Chondrocyte (in vitro differentiated cells): ENCODE measurements at regions not wholly inside any gene's neighbourhood (a gene's known extent, or its start where the extent isn't known, plus 50 kb on each side); places are given as distances from the start of the nearest gene placed in this dataset.

Experiments
- DNase-seq: peaks from one replicate; pipeline ENCODE4 v3.0.0; 2021; ENCODE audit warnings: mixed read lengths, low spot score
- H3K27ac Mint-ChIP-seq: one replicate; pipeline ENCODE4 v1.8.0; 2021; ENCODE audit warnings: mild to moderate bottlenecking, moderate library complexity, mixed read lengths; ENCODE audit not compliant: unreplicated experiment
- H3K27me3 Mint-ChIP-seq: 2 replicates; pipeline ENCODE4 v1.8.0; 2021; ENCODE audit warnings: low read depth, mixed read lengths
- H3K36me3 Mint-ChIP-seq: 2 replicates; pipeline ENCODE4 v1.8.0; 2021; ENCODE audit warnings: low read depth, mixed read lengths
- H3K4me1 Mint-ChIP-seq: 2 replicates; pipeline ENCODE4 v1.8.0; 2021; ENCODE audit warnings: low read depth, mild to moderate bottlenecking, mixed read lengths
- H3K4me3 Mint-ChIP-seq: one replicate; pipeline ENCODE4 v1.8.0; 2021; ENCODE audit warnings: mild to moderate bottlenecking, moderate library complexity, mixed read lengths; ENCODE audit not compliant: unreplicated experiment
- H3K9me3 Mint-ChIP-seq: 2 replicates; pipeline ENCODE4 v1.8.0; 2021; ENCODE audit warnings: low read depth, mixed read lengths
- CTCF ChIP-seq: fragments of 200-600 bp; sonication (generic); IDR thresholded peaks from 2 replicates; pipeline ENCODE4 v1.5.0; 2021; ENCODE audit warnings: antibody characterized with exemption, mild to moderate bottlenecking, moderate library complexity

GRCh38 chr7:149569726-149570422 is 72.3 kb upstream of the ZNF746 start:
- peak overlapping the region; percentile 90 for H3K27ac Mint-ChIP-seq
- no peak for DNase-seq
- peaks cover 19% of the 10 kb centered on the region for H3K9me3 Mint-ChIP-seq
- peaks cover 34% of the 10 kb centered on the region for H3K4me1 Mint-ChIP-seq
- H3K36me3 Mint-ChIP-seq = peaks cover 21% of the 10 kb centered on the region
- H3K27me3 Mint-ChIP-seq = no peaks in the 10 kb centered on the region
- peak overlapping the region; percentile 68 for H3K4me3 Mint-ChIP-seq
- no peak for TF ChIP-seq CTCF

GRCh38 chr7:149569025-149569725 is 71.6 kb upstream of the ZNF746 start:
- H3K36me3 Mint-ChIP-seq = peaks cover 21% of the 10 kb centered on the region
- no peak for TF ChIP-seq CTCF
- no peaks in the 10 kb centered on the region for H3K27me3 Mint-ChIP-seq
- no peak for DNase-seq
- H3K4me3 Mint-ChIP-seq = peak overlapping the region; percentile 68
- H3K4me1 Mint-ChIP-seq = peaks cover 34% of the 10 kb centered on the region
- H3K27ac Mint-ChIP-seq = peak overlapping the region; percentile 90
- H3K9me3 Mint-ChIP-seq = peaks cover 17% of the 10 kb centered on the region

GRCh38 chr7:149568218-149568617 is 70.6 kb upstream of the ZNF746 start:
- H3K27me3 Mint-ChIP-seq = no peaks in the 10 kb centered on the region
- H3K4me1 Mint-ChIP-seq = peaks cover 34% of the 10 kb centered on the region
- peaks cover 16% of the 10 kb centered on the region for H3K9me3 Mint-ChIP-seq
- peak overlapping the region; percentile 34 for H3K27ac Mint-ChIP-seq
- peaks cover 21% of the 10 kb centered on the region for H3K36me3 Mint-ChIP-seq
- no peak for DNase-seq
- TF ChIP-seq CTCF = no peak
- no peak overlapping the region for H3K4me3 Mint-ChIP-seq

GRCh38 chr7:149566103-149566502 is 68.5 kb upstream of the ZNF746 start:
- peaks cover 22% of the 10 kb centered on the region for H3K36me3 Mint-ChIP-seq

GRCh38 chr7:149565096-149565382 is 67.4 kb upstream of the ZNF746 start:
- Mint-ChIP-seq H3K4me3 (no peak overlapping the region), H3K9me3 (peaks cover 14% of the 10 kb centered on the region), H3K27ac (no peak overlapping the region), H3K36me3 (peaks cover 23% of the 10 kb centered on the region), H3K4me1 (peaks cover 40% of the 10 kb centered on the region), H3K27me3 (no peaks in the 10 kb centered on the region)
- no peak for TF ChIP-seq CTCF
- DNase-seq = no peak

More at GRCh38 chr7:149566103-149566502, 68.5 kb upstream of the ZNF746 start:
- H3K4me1 Mint-ChIP-seq = peaks cover 39% of the 10 kb centered on the region
- no peak overlapping the region for H3K27ac Mint-ChIP-seq
- H3K4me3 Mint-ChIP-seq = no peak overlapping the region
- peaks cover 14% of the 10 kb centered on the region for H3K9me3 Mint-ChIP-seq
- no peak for TF ChIP-seq CTCF
- H3K27me3 Mint-ChIP-seq = no peaks in the 10 kb centered on the region
- DNase-seq = no peak
